CD4-positive, alpha-beta memory T cell (primary cell): ENCODE measurements at regions not wholly inside any gene's neighbourhood (a gene's known extent, or its start where the extent isn't known, plus 50 kb on each side); places are given as distances from the start of the nearest gene placed in this dataset.

Experiments used
- CTCF ChIA-PET: fragments of 350-600 bp; sonication (Branson Sonifier 250); formaldehyde crosslinking; loops from one replicate; lab custom pipeline; 2021; ENCODE audit warnings: inconsistent platforms; ENCODE audit not compliant: partially characterized antibody; lab: Charles Lee
- POLR2A ChIA-PET: fragments of 350-600 bp; sonication (Branson Sonifier 250); formaldehyde crosslinking; loops from one replicate; lab custom pipeline; 2021; ENCODE audit not compliant: partially characterized antibody; lab: Charles Lee
- DNase-seq, 5 donors: peaks; one replicate each; pipeline versions ENCODE4 v3.0.0 to v3.0.0-alpha.2; 2020 to 2022; ENCODE audit warnings: mixed read lengths in 1 of 5
- H3K27ac ChIP-seq: one replicate; pipeline ENCODE4 v1.7.0; 2013; ENCODE audit warnings: low read depth, low read length
- H3K27me3 ChIP-seq: 2 replicates; pipeline ENCODE4 v1.7.0; 2013; ENCODE audit warnings: mild to moderate bottlenecking, low read length, moderate library complexity; ENCODE audit not compliant: insufficient read depth
- H3K36me3 ChIP-seq: 2 replicates; pipeline ENCODE4 v1.7.0; 2013; ENCODE audit warnings: mild to moderate bottlenecking, low read length, moderate library complexity; ENCODE audit not compliant: insufficient read depth
- H3K4me1 ChIP-seq: 2 replicates; pipeline ENCODE4 v1.7.0; 2013; ENCODE audit warnings: mild to moderate bottlenecking, low read length, moderate library complexity; ENCODE audit not compliant: insufficient read depth
- H3K4me3 ChIP-seq, 2 donors: one replicate each; pipeline ENCODE4 v1.7.0; 2013; ENCODE audit warnings: low read length in 2 of 2, mild to moderate bottlenecking in 1 of 2
- H3K9me3 ChIP-seq, 2 donors: one replicate each; pipeline ENCODE4 v1.7.0; 2013; ENCODE audit warnings: low read length in 2 of 2, control low read depth in 1 of 2; ENCODE audit not compliant: control insufficient read depth in 1 of 2
- H3K27ac Mint-ChIP-seq, 7 donors: one replicate each; pipeline ENCODE4 v1.8.0; 2020 to 2021; ENCODE audit warnings: mixed read lengths in 7 of 7, mild to moderate bottlenecking in 6 of 7, inconsistent platforms in 3 of 7, moderate library complexity in 3 of 7
- H3K27me3 Mint-ChIP-seq, 2 donors: one replicate each; pipeline ENCODE4 v1.8.0; 2020 to 2021; ENCODE audit warnings: mixed read lengths in 2 of 2
- H3K36me3 Mint-ChIP-seq, 2 donors: one replicate each; pipeline ENCODE4 v1.8.0; 2020 to 2021; ENCODE audit warnings: mixed read lengths in 2 of 2, inconsistent platforms in 1 of 2, mild to moderate bottlenecking in 1 of 2
- H3K4me1 Mint-ChIP-seq, 4 donors: one replicate each; pipeline ENCODE4 v1.8.0; 2020 to 2021; ENCODE audit warnings: mixed read lengths in 4 of 4, mild to moderate bottlenecking in 1 of 4
- H3K4me3 Mint-ChIP-seq, 8 donors: one replicate each; pipeline ENCODE4 v1.8.0; 2020 to 2021; ENCODE audit warnings: mixed read lengths in 8 of 8, mild to moderate bottlenecking in 7 of 8, moderate library complexity in 6 of 8, inconsistent platforms in 3 of 8
- H3K9me3 Mint-ChIP-seq, 8 donors: one replicate each; pipeline ENCODE4 v1.8.0; 2020 to 2021; ENCODE audit warnings: mixed read lengths in 8 of 8, mild to moderate bottlenecking in 5 of 8, inconsistent platforms in 3 of 8, moderate library complexity in 1 of 8
- intact Hi-C: fragments of 100-400 bp; cut with micrococcal nuclease; formaldehyde crosslinking; loops from one replicate; pipeline ENCODE4 v1.15.1; 2023

DNA sequence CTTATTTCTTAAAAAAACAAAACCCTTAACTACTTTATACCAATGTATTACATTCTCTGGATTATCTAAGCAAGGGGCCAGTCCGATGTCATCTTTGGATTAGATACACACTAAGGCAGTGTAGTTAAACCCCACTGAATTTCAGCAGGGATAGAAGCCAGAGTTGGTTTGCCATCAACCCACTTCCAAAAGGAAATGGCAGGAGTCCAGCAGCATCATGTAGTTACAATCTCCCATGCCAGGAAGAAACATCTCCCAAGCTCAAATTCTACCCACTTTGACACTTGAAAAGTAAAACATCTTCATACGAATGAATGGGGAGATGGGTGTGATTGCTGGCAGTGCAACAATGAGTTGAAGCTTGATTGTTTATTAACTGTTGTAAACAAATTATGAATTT, 203.5 kb upstream of the PLXNC1 start:
- Histone ChIP-seq H3K9me3 (no peaks in the 10 kb centered on the region), H3K4me3 (no peak overlapping the region), H3K27me3 (no peaks in the 10 kb centered on the region), H3K27ac (no peak overlapping the region), H3K36me3 (no peaks in the 10 kb centered on the region), H3K4me1 (no peaks in the 10 kb centered on the region)
- intact Hi-C loops = no loop called here
- Mint-ChIP-seq H3K4me3 (no peak overlapping the region), H3K4me1 (no peaks in the 10 kb centered on the region), H3K36me3 (peaks cover 1 to 7% of the 10 kb centered on the region in 2 donors), H3K27me3 (peaks cover 3 to 7% of the 10 kb centered on the region in 2 donors), H3K9me3 (peaks cover 0 to 16% (median 11%) of the 10 kb centered on the region in 8 donors), H3K27ac (no peak overlapping the region)
- ChIA-PET CTCF (no interaction called here), POLR2A (no interaction called here)
- DNase-seq = no peak

DNA sequence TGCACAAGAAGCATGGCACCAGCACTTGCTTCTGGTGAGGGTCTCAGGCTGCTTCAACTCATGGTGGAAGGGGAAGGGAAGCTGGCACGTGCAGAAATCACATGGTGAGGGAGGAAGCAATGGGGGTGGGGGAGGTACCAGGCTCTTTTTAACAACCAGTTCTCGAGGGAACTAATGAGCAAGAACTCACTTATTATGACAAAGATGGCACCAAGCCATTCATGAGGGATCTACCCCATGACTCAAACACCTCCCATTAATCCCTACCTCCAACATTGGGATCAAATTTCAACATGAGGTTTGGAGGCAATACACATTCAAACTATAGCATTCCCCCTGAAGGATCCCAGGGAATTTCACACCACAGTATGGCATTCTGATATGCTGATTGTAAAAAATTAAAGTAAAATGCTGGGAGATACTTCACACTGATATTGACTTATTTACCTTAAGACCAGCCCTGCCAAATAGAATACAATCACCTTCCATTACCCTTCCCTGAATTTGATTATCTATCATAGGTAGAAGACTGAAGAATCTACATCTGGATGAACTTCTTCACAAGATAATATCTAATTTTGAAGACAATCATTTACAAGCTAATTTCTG, 201.7 kb upstream of the PLXNC1 start:
- ChIA-PET POLR2A (no interaction called here), CTCF (no interaction called here)
- H3K27me3 ChIP-seq = no peaks in the 10 kb centered on the region
- peaks cover 1 to 8% of the 10 kb centered on the region in 2 donors for H3K36me3 Mint-ChIP-seq
- no peak overlapping the region for H3K27ac Mint-ChIP-seq
- H3K27me3 Mint-ChIP-seq = peaks cover 0 to 7% of the 10 kb centered on the region in 2 donors
- no peak overlapping the region for H3K27ac ChIP-seq
- H3K4me1 Mint-ChIP-seq = no peaks in the 10 kb centered on the region
- no peak overlapping the region for H3K4me3 Mint-ChIP-seq
- no peak overlapping the region for H3K4me3 ChIP-seq
- no peaks in the 10 kb centered on the region for H3K9me3 ChIP-seq
- H3K36me3 ChIP-seq = no peaks in the 10 kb centered on the region
- H3K9me3 Mint-ChIP-seq = peaks cover 0 to 17% (median 11%) of the 10 kb centered on the region in 8 donors
- no peaks in the 10 kb centered on the region for H3K4me1 ChIP-seq
- DNase-seq = no peak
- intact Hi-C loops = no loop called here

DNA sequence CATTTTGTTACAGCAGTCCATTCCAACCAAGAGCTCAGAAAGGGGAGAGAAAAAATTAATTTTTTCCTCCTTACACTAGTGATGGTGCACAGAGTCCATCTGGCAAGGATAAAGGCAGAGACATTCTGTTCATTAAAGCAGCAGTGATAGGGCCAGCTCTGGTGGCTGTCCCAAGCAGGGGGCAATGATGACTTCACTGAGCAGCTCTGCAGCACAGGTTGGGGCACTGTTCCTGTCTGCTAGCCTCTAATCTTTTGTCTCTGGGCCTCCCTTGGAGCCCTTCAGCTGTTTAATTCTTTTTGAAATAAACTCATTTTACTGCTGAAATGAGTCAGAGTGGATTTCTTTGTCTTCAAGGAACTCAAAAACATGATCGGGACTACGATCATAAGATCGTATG, 200.9 kb upstream of the PLXNC1 start:
- H3K27me3 ChIP-seq = no peaks in the 10 kb centered on the region
- peaks cover 0 to 7% of the 10 kb centered on the region in 2 donors for H3K27me3 Mint-ChIP-seq
- no peaks in the 10 kb centered on the region for H3K36me3 ChIP-seq
- DNase-seq = no peak
- H3K4me1 ChIP-seq = no peaks in the 10 kb centered on the region
- no peak overlapping the region for H3K4me3 Mint-ChIP-seq
- CTCF ChIA-PET = interaction anchor here (0.6 kb wide), 1 partner anchor 364 kb away, joined by 3 read pairs; no protein-coding TSS in a partner anchor
- H3K9me3 ChIP-seq = no peaks in the 10 kb centered on the region
- no peaks in the 10 kb centered on the region for H3K4me1 Mint-ChIP-seq
- no peak overlapping the region for H3K27ac ChIP-seq
- intact Hi-C loops = no loop called here
- H3K4me3 ChIP-seq = no peak overlapping the region
- H3K9me3 Mint-ChIP-seq = peaks cover 0 to 17% (median 10%) of the 10 kb centered on the region in 8 donors
- H3K36me3 Mint-ChIP-seq = peaks cover 1 to 8% of the 10 kb centered on the region in 2 donors
- no peak overlapping the region for H3K27ac Mint-ChIP-seq
- POLR2A ChIA-PET = no interaction called here

DNA sequence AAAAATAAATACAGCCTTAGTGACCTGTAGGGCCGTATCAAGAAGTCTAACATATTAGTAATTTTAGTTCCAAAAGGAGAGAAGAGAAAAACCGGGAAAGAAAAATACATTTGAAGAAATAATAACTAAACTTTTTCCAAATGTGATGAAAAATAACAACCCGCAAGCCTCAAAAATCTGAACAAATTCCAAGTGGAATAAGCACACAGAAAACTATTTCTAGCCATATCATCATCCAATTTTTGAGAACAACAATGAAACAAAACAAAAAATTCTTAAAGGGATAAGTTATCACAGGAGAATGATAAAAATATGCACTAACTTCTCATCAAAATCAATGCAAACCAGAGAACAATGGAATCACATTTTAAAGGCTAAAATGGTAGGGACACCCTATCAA, 198.1 kb upstream of the PLXNC1 start:
- intact Hi-C loops = no loop called here
- Mint-ChIP-seq H3K4me1 (no peaks in the 10 kb centered on the region), H3K4me3 (no peak overlapping the region), H3K9me3 (peaks cover 0 to 17% (median 10%) of the 10 kb centered on the region in 8 donors), H3K27me3 (peaks cover 0 to 7% of the 10 kb centered on the region in 2 donors), H3K27ac (no peak overlapping the region), H3K36me3 (peaks cover 1 to 8% of the 10 kb centered on the region in 2 donors)
- Histone ChIP-seq H3K27me3 (no peaks in the 10 kb centered on the region), H3K4me1 (no peaks in the 10 kb centered on the region), H3K4me3 (no peak overlapping the region), H3K27ac (no peak overlapping the region), H3K36me3 (no peaks in the 10 kb centered on the region), H3K9me3 (no peaks in the 10 kb centered on the region)
- POLR2A ChIA-PET = no interaction called here
- no peak for DNase-seq
- CTCF ChIA-PET = no interaction called here

DNA sequence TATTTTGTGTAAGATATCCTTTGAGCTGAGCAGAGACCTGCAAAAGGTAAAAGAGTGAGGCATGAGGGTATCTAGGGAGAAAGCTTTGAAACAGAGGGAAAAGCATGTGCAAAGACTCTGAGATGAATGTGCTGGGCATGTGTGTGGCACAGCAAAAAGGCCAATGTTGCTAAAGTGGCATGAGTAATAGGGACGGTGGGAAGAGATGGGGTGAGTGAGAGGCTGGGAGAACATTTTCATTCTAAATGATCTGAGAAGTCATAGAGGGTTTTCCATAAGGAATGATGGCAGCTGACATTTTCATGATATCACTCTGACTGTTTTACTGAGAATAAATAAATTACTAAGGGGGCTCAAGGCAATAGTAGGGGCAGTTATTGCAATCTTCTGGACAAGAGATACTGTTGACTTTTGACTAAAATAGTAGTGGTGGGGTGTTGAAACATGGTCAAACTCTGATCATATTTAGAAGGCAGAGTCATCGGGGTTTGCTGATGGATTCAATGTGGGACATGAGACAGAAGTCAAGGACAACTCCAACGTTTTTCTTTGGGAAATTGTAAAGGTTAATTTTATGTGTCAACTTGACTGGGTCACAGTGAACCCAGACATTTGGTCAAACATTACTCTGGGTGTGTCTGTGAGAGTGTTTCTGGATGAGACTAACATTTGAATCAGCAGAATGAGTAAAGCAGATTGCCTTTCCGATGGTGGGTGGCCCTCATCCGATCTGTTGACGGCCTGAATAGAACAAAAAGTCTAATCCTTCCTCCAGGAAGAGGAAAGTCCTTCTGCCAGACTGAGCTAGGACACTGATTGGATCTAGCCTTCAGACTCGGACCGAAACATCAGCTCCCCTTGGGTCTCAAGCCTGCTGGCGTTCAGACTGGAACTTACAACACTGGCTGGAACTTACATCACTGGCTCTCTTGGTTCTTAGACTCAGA, 193.9 kb upstream of the PLXNC1 start:
- no peaks in the 10 kb centered on the region for H3K4me1 Mint-ChIP-seq
- no peak overlapping the region for H3K27ac Mint-ChIP-seq
- Histone ChIP-seq H3K27ac (no peak overlapping the region), H3K4me3 (no peak overlapping the region), H3K4me1 (no peaks in the 10 kb centered on the region), H3K9me3 (no peaks in the 10 kb centered on the region), H3K27me3 (no peaks in the 10 kb centered on the region), H3K36me3 (no peaks in the 10 kb centered on the region)
- peaks cover 0 to 2% of the 10 kb centered on the region in 2 donors for H3K27me3 Mint-ChIP-seq
- intact Hi-C loops = no loop called here
- no peak overlapping the region for H3K4me3 Mint-ChIP-seq
- H3K36me3 Mint-ChIP-seq = peaks cover 0 to 5% of the 10 kb centered on the region in 2 donors
- ChIA-PET CTCF (no interaction called here), POLR2A (no interaction called here)
- H3K9me3 Mint-ChIP-seq = peaks cover 0 to 16% (median 8%) of the 10 kb centered on the region in 8 donors
- DNase-seq = no peak

DNA sequence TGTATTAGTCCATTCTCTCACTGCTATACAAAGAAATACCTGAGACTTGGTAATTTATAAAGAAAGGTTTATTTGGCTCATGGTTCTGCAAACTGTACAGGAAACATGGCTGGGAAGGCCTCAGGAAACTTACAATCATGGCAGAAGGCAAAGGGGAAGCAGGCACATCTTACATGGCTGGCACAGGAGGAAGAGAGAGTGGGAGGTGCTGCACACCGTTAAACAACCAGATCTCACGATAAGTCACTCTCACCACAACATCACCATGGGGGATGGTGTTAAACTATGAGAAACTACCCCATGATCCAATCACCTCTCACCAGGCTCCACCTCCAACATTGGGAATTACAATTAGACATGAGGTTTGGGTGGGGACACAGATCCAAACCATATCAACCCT, 191.8 kb upstream of the PLXNC1 start:
- no peaks in the 10 kb centered on the region for H3K27me3 ChIP-seq
- peaks cover 0 to 11% (median 4%) of the 10 kb centered on the region in 8 donors for H3K9me3 Mint-ChIP-seq
- no peak overlapping the region for H3K27ac ChIP-seq
- H3K4me3 Mint-ChIP-seq = peak overlapping the region in 1 of 8 donors; percentile 15
- no peak overlapping the region for H3K4me3 ChIP-seq
- H3K4me1 ChIP-seq = no peaks in the 10 kb centered on the region
- H3K36me3 Mint-ChIP-seq = no peaks in the 10 kb centered on the region
- intact Hi-C loops = no loop called here
- no peaks in the 10 kb centered on the region for H3K36me3 ChIP-seq
- POLR2A ChIA-PET = no interaction called here
- DNase-seq = no peak
- CTCF ChIA-PET = no interaction called here
- peak overlapping the region in 1 of 7 donors; percentile 33 for H3K27ac Mint-ChIP-seq
- no peaks in the 10 kb centered on the region for H3K4me1 Mint-ChIP-seq
- H3K27me3 Mint-ChIP-seq = no peaks in the 10 kb centered on the region
- H3K9me3 ChIP-seq = no peaks in the 10 kb centered on the region

DNA sequence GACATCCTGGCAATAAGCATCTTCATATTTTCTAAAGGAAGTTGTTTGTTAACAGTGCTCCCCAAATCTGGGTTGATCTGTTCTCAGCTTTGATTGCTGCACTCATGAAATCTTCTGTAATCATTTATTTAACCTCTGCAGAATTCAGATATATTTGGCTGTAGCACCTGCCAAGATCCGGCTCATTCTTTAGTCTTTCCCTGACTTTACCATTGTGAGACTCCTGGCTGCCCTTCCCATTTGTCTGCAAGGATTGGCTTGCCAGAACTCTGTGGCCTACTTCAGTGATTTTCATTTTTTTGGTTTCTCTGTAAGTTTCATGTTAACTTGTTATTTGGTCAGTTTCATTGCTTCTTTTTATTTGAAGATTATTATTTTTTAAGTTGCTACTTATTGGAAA, 191.2 kb upstream of the PLXNC1 start:
- no peaks in the 10 kb centered on the region for H3K27me3 ChIP-seq
- no peak overlapping the region for H3K27ac ChIP-seq
- Mint-ChIP-seq H3K9me3 (peaks cover 0 to 14% (median 4%) of the 10 kb centered on the region in 8 donors), H3K4me3 (no peak overlapping the region), H3K27me3 (no peaks in the 10 kb centered on the region), H3K36me3 (no peaks in the 10 kb centered on the region), H3K27ac (no peak overlapping the region), H3K4me1 (no peaks in the 10 kb centered on the region)
- POLR2A ChIA-PET = no interaction called here
- no peaks in the 10 kb centered on the region for H3K9me3 ChIP-seq
- DNase-seq = no peak
- H3K36me3 ChIP-seq = no peaks in the 10 kb centered on the region
- no peak overlapping the region for H3K4me3 ChIP-seq
- CTCF ChIA-PET = no interaction called here
- intact Hi-C loops = no loop called here
- H3K4me1 ChIP-seq = no peaks in the 10 kb centered on the region
